HG03442 (cell line): ENCODE measurements at regions not wholly inside any gene's neighbourhood (a gene's known extent, or its start where the extent isn't known, plus 50 kb on each side); places are given as distances from the start of the nearest gene placed in this dataset.
"Not testable (repeated sequence)": the region's sequence is repeated elsewhere in the genome, so short reads cannot be mapped to it uniquely, and the experiment has no call there.

Experiments used
- ATAC-seq: cut with Tn5 transposase; IDR thresholded peaks from one replicate; pipeline ENCODE4 v1.9.1; 2021; ENCODE audit warnings: mild to moderate bottlenecking, moderate library complexity; ENCODE audit not compliant: unreplicated experiment

DNA sequence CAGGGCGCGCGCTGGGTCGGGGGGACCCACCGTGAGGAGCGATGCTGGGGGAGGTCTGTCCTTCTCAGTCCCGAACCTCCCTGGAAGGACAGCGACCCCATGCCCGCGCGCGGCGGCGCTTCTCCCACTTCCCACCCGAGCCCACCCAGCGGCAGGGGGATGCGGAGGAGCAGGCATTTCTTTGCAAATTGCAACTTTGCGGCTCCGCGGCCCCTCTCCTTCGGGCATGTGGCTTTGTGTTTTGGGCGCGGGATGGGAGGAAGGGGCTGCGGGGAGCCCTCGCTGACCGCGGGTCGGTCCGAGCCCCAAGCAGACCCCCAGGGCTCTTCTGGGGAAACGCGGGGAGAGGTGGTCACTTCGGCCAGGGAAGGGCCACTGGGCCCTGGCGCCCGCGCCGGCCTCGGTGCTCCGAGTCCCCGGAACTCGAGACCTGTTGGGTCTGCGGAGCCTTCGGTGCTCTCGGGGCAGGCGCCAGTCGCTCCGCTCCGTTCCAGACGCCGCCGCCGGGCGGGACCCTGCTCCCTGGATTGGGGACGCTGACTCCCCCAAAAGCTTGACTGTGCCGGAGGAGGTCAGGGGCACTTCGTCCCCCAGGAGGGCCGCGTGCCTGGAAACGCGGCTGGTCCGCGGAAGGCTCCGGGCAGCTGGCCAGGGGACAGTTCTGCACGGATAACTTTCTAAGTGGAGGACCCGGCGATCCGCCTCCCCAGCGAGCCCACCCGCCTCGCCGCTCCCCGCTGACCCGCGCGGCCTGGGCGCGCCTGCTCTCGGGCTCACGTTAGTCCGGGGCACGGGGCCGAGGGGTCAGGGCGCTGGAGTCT, 164.2 kb upstream of the DPP6 start:
- no peak for ATAC-seq

DNA sequence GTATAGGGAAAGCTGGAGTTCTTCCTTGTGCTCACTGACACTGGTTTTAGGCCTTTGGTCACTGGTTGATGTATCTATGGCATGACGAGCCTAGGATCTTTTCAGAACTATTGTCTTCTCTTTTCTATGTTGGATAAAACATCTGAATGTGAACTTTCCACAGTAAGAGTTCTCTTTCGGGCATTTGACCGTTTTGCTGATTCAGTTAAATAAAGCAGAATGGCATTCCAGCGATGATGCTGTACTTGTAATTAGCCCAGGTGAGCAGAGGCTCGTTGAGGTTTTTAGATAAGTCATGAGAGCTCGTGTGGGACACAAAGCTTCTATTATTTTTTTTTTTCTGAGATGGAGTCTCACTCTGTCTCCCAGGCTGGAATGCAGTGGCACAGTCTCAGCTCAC, 160.2 kb upstream of the DPP6 start:
- no peak for ATAC-seq

DNA sequence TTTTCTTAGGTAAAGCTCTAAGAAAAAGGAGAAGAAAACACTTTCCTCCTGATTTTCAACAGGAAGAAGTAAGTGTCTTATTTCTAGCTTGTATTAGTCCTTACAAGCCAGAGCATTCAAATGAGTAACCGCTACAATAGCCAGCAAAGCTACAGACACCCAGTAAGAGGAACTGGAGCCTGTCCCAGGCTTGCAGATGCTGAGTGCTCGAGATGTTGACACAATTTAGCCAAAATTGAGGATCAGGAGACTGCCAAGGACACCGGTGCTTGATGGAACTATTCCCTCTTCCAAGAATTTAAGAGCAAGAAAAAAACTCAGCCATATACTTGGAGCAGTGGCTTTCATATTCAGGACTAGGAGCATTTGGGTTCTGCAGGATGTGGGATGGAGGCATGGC, 149.3 kb upstream of the DPP6 start:
- ATAC-seq = no peak

DNA sequence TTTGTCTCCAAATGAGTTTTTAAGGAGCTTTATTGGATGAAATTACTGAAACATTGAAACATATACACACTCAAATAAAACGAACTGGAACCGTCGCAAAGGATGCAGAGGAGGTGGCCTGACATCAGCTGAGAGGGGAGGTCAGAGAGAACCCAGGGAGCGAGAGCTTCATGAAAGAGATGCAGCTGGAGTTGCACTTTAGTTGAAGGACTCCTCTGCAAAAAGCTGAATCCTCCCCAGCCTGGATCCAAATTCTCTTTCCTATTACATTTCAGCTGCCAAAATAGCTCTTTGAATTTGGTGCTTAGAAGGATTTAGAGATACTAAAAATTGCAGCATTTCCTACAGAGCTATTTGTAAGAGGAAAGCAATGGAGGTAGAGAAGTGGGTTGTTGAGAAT, 140.0 kb upstream of the DPP6 start:
- no peak for ATAC-seq

DNA sequence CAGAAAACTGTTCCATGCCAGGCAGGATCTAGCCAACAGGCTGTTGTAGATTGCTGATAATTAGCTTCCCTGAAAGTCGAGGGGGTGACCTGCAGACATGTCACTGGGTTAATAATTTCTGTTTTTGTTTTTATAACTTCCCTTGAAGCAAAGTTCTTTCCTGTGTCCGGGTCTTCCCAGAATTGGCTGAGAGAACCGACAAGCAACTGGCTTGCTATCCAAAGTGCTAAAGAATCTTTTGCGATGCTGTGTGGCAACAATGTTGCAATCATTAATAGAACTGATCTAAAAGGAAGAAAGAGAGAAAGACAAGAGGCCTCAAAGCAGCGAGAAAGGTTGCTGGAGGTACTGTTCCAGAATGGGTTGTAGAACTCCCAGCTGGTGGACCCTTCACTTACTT, 132.1 kb upstream of the DPP6 start:
- ATAC-seq = no peak

DNA sequence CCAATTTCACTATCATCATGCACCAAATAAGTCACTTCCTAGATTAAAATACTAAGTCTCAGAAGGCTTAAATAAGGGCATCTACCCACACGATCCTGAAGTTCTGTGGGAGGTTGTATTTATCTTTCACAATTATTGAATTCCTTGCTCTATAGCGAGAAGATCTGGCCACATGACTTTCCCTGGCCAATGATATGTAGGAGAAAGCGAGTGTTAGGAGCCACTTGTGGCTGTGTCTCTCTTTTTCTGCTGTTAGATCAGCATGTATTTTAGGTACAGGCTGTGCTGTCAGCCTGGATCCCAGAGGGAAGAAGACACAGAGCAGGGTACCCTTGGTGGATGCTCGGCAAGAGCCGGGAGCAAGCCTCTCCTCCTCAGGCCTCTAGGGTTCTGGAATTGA, 131.3 kb upstream of the DPP6 start:
- ATAC-seq = no peak

DNA sequence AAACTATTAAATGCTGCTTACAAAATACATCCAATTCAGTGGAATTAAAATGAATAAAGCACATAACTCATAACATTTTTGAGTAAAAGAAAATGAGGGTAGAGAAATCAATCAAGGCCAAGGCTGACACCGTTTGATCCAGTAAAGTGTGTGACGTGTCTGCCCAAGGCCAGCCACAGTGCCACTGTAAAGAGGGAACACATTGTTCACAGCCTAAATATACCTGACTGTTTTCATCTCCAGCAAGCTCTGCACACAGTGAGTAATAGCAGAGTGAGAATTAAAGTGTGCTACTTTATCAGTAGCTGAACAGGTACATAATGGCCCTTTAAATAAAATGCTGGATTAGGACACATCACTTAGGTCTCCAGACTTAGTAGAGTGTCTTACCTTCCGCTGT, 130.8 kb upstream of the DPP6 start:
- ATAC-seq = no peak

DNA sequence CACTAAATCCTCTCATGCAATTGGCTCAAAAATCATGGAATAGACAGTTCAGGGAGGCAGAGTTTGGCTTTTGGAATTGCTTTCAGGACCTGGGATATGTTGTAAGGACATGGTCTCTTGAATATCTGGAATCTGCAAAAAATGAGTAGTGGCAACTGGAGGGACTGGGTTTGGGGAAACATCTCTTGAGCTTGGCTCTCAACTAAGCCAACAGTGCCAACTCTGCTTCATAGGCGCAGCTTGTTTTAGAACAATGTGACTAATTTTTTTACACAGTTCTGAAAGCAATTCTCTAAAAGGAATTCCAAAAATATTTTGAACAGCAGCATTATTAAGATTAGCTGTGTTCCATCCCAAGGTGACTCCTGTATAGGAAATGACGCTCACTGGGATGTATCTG, 121.5 kb upstream of the DPP6 start:
- ATAC-seq = no peak

DNA sequence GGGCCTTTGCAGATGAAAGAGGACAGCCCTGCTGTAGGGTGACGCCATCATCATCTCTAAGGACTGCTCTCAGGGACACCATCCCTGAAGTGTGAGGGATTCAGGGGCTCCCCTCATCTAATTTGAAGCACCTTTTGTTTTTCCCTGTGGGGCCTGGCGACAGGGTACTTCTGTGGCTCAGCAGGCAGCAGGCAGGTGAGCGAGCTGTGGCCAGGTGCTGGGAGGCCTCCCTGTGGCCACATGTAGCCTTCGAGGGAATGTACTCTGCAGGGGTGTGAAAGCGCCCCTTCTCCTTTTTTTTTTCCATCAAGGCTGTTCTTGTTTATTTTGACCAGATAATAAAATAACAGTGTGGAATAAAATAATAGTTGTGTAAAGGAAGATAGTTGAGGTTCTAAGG, 118.2 kb upstream of the DPP6 start:
- no peak for ATAC-seq

DNA sequence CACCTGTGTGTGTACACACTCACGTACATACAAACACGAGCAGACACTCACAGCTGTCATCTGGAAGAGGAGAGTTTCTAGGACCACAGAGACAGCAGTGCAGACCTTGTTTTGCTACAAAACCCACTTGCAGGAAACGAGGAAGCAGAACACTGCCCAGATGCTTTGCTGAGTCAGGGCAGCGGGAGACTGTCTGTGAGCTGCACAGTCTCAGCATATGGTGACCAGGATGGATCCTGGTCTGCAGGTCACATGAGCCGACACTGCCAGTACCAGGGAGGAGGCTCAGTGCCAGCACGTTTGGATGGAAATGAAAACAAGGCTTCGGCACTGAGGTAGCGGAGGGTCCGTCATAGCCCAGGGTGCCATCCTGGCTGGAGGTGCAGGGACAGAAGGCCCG, 117.6 kb upstream of the DPP6 start:
- no peak for ATAC-seq

DNA sequence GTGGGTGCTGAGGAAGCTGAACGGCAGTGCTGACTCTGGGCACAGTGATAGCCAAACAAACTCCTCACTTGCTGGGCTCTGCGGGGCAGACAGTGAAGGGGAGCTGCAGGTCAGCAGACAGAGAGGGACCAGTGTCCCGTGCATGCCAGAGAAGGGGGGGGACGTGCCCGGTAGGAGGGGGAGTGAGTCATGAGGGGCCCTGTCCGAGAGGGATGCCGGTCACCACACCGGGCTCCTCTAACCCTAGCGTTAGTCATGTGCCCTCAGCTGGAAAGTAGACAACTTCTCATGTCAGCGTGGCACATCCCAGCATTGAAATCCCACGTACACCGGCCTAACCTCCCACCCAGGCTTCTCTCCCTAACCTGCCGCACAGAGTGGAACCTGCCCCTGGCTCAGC, 117.1 kb upstream of the DPP6 start:
- no peak for ATAC-seq

DNA sequence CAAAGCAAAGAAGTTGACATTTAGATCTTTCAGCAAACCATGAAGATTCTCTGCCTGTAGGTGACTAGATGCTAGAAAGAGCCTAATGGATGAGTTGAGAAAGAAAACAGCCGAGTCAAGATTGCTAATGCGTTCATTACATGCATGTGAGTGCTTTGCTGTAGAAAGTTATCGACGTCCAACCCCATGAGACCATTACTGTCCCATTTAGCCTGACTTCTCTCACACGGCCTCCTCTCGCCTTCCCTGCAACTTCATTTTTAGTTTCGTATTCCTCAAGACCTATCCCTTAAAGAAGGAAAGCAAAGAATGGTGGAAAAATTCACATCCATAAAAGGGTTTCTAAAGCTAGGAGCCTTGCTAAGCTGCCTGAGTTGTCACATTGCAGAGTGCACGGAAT, 113.7 kb upstream of the DPP6 start:
- no peak for ATAC-seq

DNA sequence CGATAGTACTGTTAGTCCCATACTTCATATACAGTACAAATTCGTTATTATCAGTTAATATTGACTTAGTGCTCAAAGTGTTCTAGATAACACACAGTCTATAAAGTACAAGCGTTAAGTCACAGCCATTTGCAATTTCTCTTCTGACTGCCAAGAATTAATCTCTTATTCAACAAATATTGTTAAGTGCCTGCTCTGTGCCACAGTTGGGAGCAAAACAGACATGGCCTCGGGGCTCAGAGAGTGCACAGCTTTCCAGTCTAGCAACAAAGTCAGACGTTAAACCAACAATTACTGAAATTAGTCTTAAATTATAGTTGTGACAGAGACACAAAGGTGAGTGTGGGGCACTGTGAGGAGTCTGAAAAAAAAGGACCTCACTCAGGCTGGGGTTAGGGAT, 113.0 kb upstream of the DPP6 start:
- no peak for ATAC-seq

DNA sequence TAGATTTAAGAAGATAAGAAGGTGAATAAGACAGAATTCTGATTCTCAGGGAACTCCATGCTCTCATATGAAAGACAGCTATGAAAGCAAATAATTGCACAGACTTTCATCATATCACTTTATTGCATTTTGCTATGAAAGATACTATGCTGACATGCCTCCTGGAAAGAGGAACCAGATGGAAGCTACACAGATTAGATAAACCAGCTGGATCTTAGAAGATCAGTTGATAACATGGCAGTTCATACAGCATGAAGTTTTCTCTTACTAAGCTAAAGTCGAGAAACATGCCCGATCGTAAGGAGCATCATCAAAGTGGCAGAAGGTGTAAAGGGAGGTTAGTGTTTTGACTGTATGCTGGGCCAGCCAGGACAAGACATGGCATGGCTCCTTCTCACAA, 112.5 kb upstream of the DPP6 start:
- ATAC-seq = no peak

DNA sequence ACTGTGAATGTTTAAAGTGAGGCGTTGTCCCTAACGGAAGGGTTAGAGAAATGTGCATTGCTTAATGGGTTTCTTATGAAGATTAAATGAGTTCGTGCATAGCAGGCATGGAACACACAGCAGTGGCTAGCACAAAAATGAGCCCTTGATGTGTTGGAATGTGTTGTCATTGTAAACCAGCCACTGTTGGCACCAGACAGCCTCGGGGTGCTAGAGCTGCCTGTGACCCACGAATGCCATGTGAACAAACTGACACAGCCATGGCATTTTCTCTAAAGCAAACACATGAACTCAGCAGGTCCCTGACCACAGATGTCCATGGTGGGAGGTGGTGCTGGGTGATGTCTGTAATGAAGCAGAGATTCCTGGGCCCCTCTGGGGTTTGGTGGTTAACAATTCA, 111.1 kb upstream of the DPP6 start:
- no peak for ATAC-seq

DNA sequence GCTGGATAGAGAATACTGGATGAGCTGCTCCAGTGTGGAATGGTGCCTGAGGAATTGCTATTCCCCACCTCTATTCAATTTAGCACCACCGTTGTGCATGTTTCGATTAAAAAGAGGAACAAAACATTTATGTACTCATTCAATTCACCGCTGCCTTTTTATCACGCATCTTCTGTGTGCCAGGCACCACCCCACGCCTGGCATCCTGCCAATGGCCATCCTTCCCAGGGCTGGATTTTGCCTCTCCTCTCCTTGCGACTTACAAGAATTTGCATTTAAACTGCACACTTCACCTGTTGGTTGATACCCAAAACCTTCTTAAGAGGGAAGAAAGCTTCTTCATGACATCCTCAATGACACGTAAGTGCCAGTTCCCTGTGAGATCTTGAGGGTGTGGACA, 110.2 kb upstream of the DPP6 start:
- no peak for ATAC-seq

DNA sequence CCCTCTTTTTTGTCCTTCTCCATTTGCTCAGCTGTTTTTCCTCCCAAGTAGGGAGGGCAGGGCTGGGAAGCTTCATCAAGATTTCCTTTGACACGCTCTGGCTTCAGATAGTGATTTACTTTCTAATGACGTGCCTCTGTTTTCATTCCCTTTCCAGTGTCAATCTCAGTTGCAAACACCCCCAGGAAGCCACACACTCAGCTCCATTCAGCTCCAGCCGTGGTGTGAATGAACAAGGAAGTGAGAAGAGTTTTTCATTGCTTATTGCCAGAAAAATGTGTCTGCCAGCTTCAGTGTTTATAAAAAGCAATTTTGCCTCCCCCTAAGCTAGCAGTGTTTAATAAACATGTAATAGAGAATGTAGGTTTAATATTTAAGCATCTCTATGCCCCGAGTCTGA, 108.7 kb upstream of the DPP6 start:
- no peak for ATAC-seq

DNA sequence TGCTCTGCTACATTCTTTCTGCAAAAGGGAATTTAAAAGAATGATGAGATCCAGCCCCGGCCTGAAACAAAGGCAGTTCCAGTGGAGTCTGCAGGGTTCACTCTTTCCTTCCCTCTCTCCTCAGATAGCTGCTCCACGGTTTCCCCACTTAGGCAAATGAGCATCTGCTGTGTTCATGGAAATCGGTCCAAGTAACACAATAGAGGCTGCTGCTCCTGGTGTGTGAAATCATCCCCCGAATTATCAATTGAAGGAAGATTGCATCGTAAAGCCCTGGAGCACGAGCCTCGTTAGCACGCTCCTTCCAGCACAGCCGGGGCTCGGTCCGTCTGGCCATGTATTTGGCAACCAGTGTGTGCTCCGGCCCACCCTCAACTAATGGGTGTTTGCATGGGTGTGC, 108.3 kb upstream of the DPP6 start:
- ATAC-seq = no peak

DNA sequence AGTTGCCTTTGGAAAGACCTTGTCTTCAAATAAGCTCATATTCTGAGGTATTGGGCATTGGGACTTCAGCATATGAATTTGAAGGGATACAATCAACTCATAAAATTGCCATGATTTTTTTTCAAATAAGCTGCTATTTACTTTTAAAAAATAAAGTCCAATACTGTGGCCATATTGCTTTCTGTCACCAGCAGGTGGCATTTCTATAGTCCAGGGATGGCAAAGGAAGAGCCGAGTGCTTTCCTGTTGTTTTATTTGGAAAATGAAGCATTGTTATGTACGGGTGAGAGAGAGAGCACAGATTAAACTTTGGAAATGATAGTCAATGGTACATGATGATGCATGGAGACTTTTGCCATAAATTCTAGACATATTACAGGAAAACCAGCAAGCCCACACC, 104.1 kb upstream of the DPP6 start:
- ATAC-seq = no peak

DNA sequence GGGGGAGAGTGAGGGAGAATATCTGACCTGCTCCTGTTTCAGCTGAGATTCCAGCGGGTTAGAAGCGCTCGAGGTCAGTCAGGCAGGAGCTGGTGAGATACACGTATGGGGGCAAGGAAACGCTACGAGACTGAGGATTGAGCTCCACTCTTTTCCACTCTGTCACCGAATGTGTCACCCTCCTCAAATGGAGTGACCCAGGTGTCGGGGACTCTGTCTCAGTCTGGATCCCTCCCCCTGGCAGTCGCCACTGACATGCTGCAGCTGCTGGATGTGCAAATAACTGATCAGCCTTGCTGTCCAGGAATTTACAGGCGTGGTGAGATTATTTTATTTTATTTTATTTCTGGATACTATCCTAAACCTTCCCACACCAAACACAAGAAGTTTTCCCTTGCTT, 100.9 kb upstream of the DPP6 start:
- no peak for ATAC-seq

DNA sequence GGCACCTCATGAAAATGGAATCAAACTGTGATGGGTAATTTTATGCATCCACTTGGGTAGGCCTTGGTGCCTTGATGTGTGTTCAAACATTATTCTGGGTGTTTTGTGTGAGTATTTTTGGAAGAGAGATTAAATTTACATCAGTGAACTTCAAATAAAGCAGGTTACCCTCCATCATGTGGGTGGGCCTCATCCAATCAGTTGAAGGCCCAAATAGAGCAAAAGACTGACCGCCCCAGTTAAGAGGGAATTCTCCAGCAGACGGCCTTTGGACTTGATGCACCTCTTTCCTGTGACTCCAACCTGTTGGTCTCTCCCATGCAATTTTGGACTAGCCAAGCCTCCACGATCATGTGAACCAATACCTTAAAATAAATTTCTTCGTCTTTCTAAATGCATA, 97.7 kb upstream of the DPP6 start:
- no peak for ATAC-seq

DNA sequence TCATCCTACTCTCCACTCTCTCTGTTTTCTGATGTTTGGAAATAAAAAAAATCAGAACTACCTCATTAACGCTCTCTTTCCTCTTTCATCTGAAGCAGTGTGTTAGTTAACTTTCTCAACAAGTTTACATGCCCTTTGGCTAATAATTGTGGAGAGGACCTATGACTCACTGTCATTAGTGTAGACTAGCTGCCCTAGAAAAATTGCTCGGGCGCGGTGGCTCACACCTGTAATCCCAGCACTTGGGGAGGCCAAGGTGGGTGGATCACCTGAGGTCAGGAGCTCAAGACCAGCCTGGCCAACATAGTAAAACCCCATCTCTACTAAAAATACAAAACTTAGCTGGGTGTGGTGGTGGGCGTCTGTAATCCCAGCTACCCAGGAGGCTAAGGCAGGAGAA, 94.5 kb upstream of the DPP6 start:
- not testable (repeated sequence) for ATAC-seq

DNA sequence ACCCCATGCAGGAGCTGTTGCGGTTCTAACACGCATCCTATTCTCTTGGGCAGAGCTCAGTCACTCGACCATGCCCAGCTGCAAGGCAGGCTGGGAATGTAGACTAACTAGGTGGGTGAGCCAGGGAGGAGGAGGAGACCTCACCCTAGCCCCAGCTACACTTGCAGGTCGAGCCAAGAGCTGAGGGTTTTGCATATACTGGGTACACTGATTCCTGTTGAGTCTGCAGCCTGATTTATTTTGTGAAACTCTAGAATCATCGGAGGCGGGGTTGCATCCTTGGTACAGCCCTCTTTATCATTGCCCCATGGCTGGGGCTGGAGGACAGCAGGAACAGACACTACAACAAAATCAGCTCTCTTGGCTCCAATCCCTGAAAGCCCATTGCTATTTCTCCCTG, 93.8 kb upstream of the DPP6 start:
- ATAC-seq = not testable (repeated sequence)
